ENCODE measurements at regions not wholly inside any gene's neighbourhood (a gene's known extent, or its start where the extent isn't known, plus 50 kb on each side); places are given as distances from the start of the nearest gene placed in this dataset.

DNA sequence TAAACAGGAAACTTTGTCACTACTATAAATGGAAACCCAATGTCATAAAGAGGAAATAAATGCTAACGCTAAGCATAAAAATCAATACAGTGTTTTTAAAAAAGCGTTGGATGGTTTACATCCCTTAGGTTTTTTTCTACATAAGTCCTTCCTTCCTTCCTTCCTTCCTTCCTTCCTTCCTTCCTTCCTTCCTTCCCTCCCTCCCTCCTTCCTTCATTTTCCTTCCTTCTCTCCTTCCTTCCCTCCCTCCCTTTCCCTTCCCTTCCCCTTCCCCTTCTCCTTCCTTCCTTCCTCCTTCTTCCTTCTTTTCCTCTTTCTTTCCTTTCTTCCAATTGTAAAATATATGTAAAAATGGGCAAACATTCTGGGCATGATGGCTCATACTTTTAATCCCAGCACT is 108.3 kb downstream of the HAPSTR1 start:
- WGBS, 2 donors (ENCODE audit: low coverage in 1 of 2), result 75 to 78% methylated on average over 2 of the region's 2 CpGs
- intact Hi-C loops (cut with DNase I; ENCODE audit: low total_unique reads), result no loop called here

DNA sequence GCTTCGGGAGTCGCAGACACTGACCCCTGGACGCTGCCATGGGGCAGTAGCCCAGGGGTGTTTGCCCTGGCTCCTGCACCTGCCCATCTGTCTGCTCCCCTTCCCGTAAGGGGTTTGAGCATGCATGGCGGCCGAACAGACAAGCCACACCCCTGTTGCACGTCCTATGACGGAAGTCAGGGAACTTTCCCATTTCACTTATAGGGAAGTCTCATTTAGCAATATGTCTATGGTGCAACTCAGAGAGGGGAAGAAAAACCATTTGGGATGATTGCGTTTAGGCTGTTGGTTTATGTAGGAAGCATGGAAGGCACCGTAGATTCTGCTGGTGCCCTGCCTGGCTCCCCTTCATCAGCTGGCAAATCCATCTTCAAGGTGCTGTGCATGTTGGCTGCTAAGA is 112.5 kb downstream of the HAPSTR1 start:
- in situ Hi-C loops (cut with MboI; ENCODE audit: low pct_ligation_motif_present in 1 of 4, low pct_unique_long_range_greater_than_20kb in 1 of 4, low sequenced_read_pairs in 3 of 4), result no loop called here
- 80 to 87% methylated on average over 1 to 10 of the region's 10 CpGs for WGBS, 2 donors (ENCODE audit: low coverage in 1 of 2)
- TF ChIP-seq EP300 (IDR thresholded peaks at IDR 0.05; ENCODE audit: low read depth) (no peak), POLR2AphosphoS5 (IDR thresholded peaks at IDR 0.05) (no peak), POLR2A (IDR thresholded peaks at IDR 0.05) (no peak)
- TF ChIP-seq, protein P1, sequence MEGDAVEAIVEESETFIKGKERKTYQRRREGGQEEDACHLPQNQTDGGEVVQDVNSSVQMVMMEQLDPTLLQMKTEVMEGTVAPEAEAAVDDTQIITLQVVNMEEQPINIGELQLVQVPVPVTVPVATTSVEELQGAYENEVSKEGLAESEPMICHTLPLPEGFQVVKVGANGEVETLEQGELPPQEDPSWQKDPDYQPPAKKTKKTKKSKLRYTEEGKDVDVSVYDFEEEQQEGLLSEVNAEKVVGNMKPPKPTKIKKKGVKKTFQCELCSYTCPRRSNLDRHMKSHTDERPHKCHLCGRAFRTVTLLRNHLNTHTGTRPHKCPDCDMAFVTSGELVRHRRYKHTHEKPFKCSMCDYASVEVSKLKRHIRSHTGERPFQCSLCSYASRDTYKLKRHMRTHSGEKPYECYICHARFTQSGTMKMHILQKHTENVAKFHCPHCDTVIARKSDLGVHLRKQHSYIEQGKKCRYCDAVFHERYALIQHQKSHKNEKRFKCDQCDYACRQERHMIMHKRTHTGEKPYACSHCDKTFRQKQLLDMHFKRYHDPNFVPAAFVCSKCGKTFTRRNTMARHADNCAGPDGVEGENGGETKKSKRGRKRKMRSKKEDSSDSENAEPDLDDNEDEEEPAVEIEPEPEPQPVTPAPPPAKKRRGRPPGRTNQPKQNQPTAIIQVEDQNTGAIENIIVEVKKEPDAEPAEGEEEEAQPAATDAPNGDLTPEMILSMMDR (IDR thresholded peaks at IDR 0.05), result no peak
- no peaks in the 10 kb centered on the region for H3K27me3 ChIP-seq
- H3K27ac ChIP-seq, result no peak overlapping the region
- intact Hi-C loops (cut with DNase I; ENCODE audit: low total_unique reads), result no loop called here
- H3K9me3 ChIP-seq, result peaks cover 0 to 4% of the 10 kb centered on the region in 2 donors
- no peak for DNase-seq
- no peak overlapping the region for H3K4me3 ChIP-seq
- H3K4me1 ChIP-seq, result no peaks in the 10 kb centered on the region
- no peaks in the 10 kb centered on the region for H3K36me3 ChIP-seq

More for the DNA sequence above, 108.3 kb downstream of the HAPSTR1 start:
- Histone ChIP-seq H3K36me3 (no peaks in the 10 kb centered on the region), H3K9me3 (peaks cover 0 to 4% of the 10 kb centered on the region in 2 donors), H3K27me3 (no peaks in the 10 kb centered on the region), H3K27ac (no peak overlapping the region), H3K4me3 (no peak overlapping the region), H3K4me1 (no peaks in the 10 kb centered on the region)
- TF ChIP-seq POLR2AphosphoS5 (IDR thresholded peaks at IDR 0.05) (no peak), POLR2A (IDR thresholded peaks at IDR 0.05) (no peak), EP300 (IDR thresholded peaks at IDR 0.05; ENCODE audit: low read depth) (no peak)
- TF ChIP-seq, protein P1 (IDR thresholded peaks at IDR 0.05), result no peak
- in situ Hi-C loops (cut with MboI; ENCODE audit: low pct_ligation_motif_present in 1 of 4, low pct_unique_long_range_greater_than_20kb in 1 of 4, low sequenced_read_pairs in 3 of 4), result no loop called here
- DNase-seq, result no peak

DNA sequence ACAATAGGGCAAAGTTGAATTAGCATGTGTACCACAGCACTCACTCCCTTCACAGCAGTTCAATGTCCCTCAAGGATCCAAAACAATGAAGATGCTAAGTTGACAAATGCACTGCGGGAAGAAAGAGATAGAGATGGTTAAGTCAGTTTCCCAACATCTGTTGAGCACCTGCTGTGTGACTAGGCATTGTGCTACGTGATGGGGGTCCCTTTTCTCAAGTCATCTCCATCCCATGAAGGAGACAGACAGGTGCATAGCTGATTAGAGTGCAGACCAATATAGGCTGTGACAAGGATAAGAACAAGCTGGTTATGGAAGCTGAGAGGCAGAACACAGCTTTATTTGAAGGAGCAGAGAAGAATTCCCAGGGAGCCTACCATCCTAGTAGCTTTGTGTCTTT is 114.2 kb downstream of the HAPSTR1 start:
- no peak for TF ChIP-seq EP300 (IDR thresholded peaks at IDR 0.05; ENCODE audit: low read depth)
- TF ChIP-seq, protein P1 (IDR thresholded peaks at IDR 0.05), result no peak
- TF ChIP-seq POLR2A (IDR thresholded peaks at IDR 0.05), result no peak
- TF ChIP-seq POLR2AphosphoS5 (IDR thresholded peaks at IDR 0.05), result no peak
- Histone ChIP-seq H3K27me3 (no peaks in the 10 kb centered on the region), H3K4me1 (no peaks in the 10 kb centered on the region), H3K9me3 (peaks cover 0 to 4% of the 10 kb centered on the region in 2 donors), H3K27ac (no peak overlapping the region), H3K36me3 (no peaks in the 10 kb centered on the region), H3K4me3 (no peak overlapping the region)
- WGBS, 2 donors (ENCODE audit: low coverage in 1 of 2), result 50% methylated on average over 1 to 2 of the region's 2 CpGs
- in situ Hi-C loops (cut with MboI; ENCODE audit: low pct_ligation_motif_present in 1 of 4, low pct_unique_long_range_greater_than_20kb in 1 of 4, low sequenced_read_pairs in 3 of 4) (no loop called here), intact Hi-C loops (cut with DNase I; ENCODE audit: low total_unique reads) (no loop called here)
- no peak for DNase-seq

DNA sequence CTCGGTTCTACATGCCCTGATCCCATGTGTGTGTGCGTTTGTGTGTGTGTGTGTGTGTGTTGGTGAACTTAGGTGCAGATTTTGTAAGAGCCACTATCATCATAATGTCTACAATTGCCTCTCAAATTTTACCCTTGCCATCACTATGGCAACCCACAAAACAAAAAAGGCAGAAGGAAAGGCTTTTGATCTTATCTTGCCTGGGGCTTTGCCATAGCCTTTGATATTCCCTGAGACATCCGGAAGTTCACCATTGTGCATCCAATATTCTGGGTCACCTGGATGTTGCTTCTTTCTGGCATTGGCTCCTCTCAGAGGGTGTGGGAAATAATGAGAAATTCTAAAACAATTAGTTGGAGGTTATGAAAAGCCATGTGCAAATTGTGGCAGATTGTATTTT is 114.7 kb downstream of the HAPSTR1 start:
- TF ChIP-seq, protein P1 (IDR thresholded peaks at IDR 0.05), result no peak
- TF ChIP-seq POLR2A (IDR thresholded peaks at IDR 0.05), result no peak
- no peak for TF ChIP-seq EP300 (IDR thresholded peaks at IDR 0.05; ENCODE audit: low read depth)
- TF ChIP-seq POLR2AphosphoS5 (IDR thresholded peaks at IDR 0.05), result no peak
- Histone ChIP-seq H3K27ac (no peak overlapping the region), H3K4me1 (no peaks in the 10 kb centered on the region), H3K9me3 (no peaks in the 10 kb centered on the region), H3K27me3 (no peaks in the 10 kb centered on the region), H3K36me3 (no peaks in the 10 kb centered on the region), H3K4me3 (no peak overlapping the region)
- in situ Hi-C loops (cut with MboI; ENCODE audit: low pct_ligation_motif_present in 1 of 4, low pct_unique_long_range_greater_than_20kb in 1 of 4, low sequenced_read_pairs in 3 of 4) (no loop called here), intact Hi-C loops (cut with DNase I; ENCODE audit: low total_unique reads) (no loop called here)
- no peak for DNase-seq
- WGBS, 2 donors (ENCODE audit: low coverage in 1 of 2), result 79 to 86% methylated on average over 1 to 3 of the region's 3 CpGs
